GM18868 (cell line): ENCODE measurements at regions not wholly inside any gene's neighbourhood (a gene's known extent, or its start where the extent isn't known, plus 50 kb on each side); places are given as distances from the start of the nearest gene placed in this dataset.
"Not testable (repeated sequence)": the region's sequence is repeated elsewhere in the genome, so short reads cannot be mapped to it uniquely, and the experiment has no call there.

Experiments used
- ATAC-seq: cut with Tn5 transposase; IDR thresholded peaks from one replicate; pipeline ENCODE4 v1.9.1; 2021; ENCODE audit warnings: mild to moderate bottlenecking, moderate library complexity; ENCODE audit not compliant: unreplicated experiment

DNA sequence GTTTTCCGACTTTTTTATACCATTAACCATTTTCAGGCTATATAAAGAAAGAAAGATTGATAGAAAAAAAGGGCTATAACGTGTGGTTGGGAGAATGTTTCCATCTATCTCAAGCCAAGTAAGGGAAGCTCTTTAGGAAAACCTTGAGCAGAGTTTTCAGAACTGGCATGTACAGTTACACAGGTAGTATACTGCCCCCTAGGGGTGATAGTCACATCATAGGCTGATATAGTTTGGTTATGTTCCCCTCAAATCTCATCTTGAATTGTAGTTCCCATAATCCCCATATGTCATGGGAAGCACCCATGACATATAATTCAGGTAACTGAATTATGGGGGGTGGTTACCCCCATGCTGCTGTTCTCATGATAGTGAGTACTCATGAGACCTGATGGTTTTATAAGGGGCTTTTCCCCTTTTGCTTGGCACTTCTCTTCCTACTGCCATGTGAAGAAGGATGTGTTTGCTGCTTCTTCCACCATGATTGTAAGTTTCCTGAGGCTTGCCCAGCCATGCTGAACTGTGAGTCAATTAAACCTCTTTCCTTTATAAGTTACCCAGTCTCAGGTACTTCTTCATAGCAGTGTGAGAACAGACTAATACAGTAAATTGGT, 186.8 kb downstream of the TMA16 start:
- peak; percentile 86 for ATAC-seq

DNA sequence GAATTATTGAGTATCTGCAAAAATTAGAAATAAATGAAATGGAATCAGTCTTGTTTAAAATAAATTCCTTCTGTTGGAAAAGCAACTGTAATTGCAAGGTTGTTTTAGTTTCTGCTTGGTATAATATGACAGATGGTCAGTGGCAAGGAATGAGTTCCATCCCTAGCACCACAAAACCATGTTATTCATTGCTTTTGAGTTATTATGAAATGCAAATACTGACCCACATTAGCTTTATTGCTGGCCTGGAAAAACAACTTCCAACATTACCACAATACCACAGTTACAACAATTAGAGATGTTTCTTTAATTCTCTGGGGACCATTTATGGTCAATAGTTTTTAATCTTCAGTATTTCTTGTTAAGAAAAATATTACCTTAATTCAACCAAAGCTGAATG, 194.4 kb downstream of the TMA16 start:
- no peak for ATAC-seq

DNA sequence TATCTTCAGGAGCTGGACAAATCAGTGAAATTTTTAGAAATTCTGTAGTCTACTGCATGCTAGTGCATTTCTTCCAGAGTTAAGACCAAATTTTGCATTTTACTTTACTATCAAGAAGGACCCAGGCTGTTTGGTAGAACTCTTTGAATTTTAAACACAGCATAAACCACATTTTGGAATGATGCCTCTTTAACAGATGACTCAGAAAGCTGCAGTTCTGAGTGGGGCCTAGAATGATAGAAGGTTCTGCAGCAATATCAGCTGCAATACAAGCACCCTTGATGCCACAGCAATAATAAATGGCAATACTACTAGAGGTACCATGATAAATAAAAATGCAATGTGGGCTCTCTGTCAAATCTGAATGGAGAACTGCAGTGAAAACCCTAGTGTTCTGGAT, 198.7 kb downstream of the TMA16 start:
- ATAC-seq, result no peak

DNA sequence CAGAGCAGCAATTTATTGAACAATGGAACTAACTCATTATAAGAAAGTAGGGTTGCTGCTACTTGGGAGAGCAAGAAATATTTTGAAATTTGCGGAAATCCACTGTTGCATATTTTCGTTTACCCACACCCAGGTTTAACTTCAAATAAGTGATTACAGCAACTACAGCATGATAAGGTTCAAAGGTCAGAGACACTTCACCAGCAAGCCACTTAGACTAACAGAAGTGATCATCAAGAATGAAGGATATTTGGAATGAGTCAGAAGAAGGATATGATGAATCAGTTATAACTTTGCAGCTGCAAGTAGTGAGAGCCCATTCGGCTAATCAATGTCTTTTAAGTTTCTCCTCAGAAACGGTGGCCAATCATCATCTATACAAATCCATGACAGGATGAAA, 199.3 kb downstream of the TMA16 start:
- no peak for ATAC-seq

DNA sequence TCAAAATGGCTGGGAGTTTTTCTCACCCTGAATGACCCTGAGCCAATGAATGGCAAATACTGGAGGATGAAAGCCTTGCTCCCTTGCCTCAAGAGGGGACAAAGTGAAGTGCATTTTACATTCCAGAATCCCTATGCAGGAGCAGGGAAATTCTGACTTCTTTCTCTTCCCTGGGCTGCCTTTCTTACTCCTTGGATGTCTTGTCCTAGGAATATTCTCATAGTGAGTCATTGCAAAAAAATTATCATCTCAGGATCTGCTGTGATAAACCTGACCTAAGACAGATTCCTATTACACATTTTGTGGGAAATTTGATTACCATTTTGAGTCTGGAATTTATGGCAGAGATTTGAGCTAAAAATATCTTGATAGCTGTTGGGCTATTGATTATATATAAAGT, 199.9 kb downstream of the TMA16 start:
- no peak for ATAC-seq

DNA sequence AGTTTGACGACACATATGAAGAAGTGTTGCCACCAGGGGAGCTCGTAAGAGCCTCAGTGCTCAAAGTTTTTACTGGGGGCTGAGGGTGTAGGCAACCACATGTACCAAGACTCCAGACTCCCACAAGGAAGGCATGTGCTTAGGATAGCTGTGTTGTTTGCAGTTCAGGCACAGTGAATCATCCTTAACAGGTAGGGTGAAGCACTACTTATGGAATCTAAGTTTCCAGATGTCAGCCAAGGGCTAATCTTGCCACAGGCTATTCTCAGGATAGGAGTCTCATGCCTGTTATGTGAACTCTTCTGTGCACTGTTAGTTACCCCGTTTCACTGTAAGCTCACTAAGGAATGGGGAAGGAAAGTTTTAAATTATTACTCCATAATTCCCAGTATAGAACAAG, 202.6 kb downstream of the TMA16 start:
- ATAC-seq, result no peak

DNA sequence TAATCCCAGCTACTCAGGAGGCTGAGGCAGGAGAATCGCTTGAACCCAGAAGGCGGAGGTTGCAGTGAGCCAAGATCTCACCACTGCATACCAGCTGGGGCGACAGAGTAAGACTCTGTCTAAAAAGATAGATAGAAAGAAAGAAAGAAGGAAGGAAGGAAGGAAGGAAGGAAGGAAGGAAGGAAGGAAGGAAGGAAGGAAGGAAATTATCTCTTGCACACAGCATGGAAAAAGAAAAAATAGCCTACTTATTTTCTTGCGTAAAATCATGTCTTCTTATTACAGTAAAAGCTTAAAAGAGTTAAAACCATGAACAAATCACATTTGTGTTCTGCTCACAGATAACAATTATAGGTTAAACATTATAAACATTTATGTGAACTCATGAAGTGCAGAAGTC, 205.9 kb downstream of the TMA16 start:
- ATAC-seq, result not testable (repeated sequence)

DNA sequence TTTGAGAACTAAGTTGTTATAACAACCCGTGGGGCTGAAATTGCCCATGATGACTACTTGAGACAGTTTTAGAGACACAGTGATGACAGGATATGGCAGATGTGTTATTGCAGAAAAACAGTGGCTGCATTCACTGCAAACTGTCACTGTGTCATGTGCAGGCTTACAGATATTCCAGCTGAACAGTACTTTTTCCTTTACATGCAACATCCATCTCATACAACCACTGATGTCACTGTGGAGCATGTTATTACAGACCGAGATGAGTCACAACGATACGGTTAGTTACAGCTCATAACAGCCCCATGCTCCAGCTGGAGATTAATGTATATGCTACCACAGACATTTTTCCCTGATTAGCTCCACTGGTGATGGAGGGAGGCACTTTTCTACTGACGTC, 207.4 kb downstream of the TMA16 start:
- peak; percentile 91 for ATAC-seq

DNA sequence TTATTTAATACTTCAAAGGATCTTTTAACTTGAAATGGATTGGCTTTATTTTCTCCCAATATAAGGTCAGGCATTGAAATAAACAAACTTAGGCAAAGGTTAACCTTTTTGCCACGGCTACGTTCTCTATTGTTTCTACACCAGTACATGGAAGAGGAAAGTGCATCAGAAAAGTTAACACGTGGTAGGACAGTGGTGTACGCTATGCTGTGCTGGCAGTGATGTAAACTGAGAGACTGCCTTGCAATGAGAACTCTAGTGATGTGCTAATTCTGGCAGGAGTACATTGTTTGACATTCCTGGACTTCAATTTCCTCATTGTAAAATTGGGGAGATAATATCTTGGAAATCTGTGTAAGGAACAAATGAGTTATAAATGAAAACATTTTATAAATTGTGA, 208.2 kb downstream of the TMA16 start:
- ATAC-seq, result no peak

DNA sequence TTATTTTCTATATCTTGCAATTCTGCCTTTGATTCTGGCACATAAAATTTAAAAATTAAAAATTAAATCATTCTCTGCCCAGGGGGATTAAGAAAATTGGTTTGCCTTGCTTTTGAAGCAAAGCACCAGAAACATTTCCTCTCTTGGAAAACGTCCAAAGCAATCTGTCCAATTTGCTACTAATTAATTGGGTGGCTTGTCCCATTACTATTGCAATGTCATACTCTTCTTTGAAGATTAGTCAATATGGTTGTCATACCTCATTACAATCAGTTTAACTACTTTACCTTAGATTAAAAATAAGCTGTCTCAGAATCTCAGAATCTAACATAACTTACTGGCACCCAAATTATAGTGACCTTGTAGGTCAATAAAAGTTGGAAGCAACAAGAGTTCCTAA, 208.8 kb downstream of the TMA16 start:
- ATAC-seq, result no peak

DNA sequence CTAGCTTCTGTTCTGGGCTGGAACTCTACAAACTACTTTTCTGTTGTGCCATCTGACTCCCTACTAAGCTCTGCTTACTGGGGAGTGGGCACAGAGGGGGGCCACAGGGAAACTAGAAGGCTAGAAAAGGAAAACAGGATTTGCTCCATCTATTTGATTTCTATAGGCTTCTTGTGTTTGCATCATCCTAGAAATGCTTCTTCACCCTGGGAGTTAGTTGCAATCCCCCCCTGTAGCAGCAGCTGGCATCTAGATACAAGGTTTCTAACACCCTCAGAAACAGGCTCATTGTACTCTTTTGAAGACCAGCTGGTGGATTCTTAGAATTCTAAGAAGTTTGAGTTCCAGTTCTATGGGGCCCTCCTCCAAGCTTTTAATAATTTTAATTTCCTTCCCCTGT, 213.4 kb downstream of the TMA16 start:
- no peak for ATAC-seq

DNA sequence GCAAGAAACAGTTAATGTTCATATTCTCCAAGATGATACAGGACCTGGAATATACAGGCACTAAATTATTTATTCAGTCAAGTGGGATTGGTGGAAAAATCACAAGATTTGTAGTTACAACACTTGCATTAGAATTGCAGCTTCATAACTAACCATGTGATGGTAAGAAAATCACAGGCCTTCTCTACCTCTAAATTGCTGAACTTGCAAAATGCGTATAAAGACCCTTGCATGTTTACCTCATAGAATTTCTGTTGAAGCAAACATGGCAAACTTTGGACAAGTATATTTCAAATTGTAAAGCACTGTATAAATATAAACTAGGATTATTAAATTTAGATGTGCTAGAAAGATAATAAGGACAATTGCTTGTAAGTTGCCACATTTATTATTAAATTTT, 215.1 kb downstream of the TMA16 start:
- no peak for ATAC-seq

DNA sequence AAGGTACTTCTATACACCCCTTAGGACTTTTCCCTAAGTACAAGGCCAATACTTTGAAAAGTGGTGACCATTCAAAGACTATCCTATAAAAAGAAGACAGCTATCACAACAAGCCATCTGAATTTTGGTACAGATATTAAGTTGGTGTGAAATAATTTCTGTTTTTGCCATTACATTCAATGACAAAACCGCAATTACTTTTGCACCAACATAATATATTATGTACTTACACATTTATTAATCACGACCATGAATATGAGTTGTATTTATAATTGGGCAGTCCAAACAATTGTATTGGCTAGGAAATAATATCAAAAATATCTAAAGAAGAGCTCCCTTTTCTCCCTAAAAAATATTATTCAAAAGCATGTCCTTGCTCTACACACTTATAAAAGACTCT, 215.7 kb downstream of the TMA16 start:
- no peak for ATAC-seq

DNA sequence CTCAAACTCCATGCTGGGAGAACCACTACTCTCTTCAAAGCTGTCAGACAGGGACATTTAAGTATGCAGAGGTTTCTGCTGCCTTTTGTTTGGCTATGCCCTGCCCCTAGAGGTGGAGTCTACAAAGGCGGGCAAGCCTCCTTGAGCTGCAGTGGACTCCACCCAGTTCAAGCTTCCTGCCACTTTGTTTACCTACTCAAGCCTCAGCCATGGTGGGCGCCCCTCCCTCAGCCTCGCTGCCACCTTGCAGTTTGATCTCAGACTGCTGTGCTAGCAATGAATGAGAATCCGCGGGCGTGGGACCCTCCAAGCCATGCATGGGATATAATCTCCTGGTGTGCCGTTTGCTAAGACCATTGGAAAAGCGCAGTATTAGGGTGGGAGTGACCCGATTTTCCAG, 230.0 kb downstream of the TMA16 start:
- ATAC-seq, result not testable (repeated sequence)

DNA sequence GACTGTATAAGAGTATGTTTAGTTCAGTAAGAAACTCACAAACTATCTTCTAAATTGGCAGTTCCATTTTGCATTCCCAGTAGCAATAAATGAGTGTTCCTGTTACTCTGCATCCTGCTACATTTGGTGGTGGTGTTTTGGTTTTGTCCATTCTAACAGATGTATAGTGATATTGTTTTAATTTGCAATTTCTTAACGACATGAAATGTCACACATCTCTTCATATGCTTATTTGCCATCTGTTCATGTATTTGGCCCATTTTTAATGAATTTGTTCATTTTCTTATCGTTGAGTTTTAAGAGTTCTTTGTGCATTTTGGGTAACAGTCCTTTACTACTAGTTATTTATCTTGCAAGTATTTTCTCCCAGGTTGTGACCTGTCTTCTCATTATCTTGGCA, 232.2 kb downstream of the TMA16 start:
- ATAC-seq, result no peak

DNA sequence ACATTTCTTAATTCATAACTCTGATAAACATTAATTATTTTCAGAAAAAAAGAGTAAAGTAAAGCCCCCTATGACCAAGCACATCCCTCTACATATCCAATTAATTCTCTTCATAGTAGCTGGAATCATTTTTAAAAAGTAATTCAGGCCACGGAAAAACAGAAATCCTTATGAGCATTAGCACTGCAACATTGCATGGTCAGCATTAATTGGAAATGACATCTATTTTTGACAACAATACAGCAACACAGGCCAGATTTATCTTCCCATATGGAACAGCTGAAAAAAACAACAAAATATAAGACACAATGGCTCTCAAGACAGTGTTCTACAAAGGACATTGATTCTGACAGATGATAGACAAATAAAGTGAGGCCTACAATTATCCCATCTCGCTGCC, 236.6 kb downstream of the TMA16 start:
- ATAC-seq, result no peak

DNA sequence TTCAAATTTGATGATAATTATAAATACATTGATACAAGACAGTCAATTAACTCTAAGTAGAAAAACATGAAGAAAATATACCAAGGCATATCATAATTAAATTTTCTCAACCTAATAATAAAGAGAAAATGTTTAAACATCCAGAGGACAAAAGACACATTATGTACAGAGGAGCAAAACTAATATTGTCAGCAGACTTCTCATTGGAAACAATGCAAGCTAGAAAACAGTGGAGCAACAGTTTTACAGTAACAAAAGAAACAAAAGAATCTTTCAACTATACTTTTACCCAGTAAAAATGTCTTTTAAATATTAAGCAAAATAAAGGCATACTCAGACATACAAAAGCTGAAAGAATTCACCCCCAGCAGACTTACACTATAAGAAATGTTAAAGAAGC, 238.0 kb downstream of the TMA16 start:
- ATAC-seq, result no peak

DNA sequence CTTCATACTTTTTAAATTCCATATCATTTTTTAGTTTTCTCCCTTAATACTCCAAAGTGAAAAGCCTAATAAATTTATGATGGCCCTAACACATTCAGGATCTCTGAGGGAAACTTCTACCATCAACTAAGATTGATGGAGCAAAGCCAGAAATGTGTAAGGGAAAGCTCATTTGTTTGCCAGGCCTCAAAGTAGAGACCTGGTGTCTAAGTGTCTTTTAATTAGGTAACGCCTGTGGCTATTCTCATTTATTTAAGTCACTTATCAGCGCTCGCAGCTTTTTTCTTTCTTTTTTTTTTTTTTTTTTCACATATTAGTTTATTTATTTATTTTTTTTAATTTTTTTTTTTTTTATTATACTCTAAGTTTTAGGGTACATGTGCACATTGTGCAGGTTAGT, 242.4 kb downstream of the TMA16 start:
- no peak for ATAC-seq

DNA sequence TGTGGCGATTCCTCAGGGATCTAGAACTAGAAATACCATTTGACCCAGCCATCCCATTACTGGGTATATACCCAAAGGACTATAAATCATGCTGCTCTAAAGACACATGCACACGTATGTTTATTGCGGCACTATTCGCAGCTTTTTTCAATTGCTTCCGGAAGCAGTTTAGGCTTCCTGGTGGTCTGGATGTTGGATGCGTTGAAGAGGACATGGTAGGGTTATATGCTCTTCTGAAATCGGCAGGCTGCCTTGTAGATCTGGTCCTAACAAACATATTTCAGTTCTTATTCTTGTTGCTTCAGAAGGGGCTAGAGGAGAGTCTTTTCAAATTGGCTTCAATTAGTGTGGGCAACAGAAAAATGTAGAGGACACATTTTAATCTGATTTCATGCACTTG, 243.4 kb downstream of the TMA16 start:
- ATAC-seq, result not testable (repeated sequence)

DNA sequence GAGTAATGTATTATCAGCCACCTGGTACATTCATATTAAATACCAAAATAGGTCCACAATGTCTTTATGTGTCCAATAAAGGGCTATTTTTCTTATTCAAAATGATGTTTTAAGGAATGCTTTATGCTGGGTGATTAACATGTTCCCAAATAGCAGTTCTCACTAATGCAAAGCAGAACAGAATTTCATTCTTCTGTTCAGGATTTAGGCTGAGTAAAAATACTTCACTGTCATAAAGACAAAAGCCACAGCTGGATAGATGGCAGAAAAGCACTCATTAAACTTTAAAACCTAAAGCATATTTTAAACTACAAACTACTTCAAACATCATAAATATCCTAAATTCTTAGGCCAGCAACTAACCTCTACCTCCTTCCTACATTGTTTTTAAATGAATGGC, 244.0 kb downstream of the TMA16 start:
- ATAC-seq, result no peak

DNA sequence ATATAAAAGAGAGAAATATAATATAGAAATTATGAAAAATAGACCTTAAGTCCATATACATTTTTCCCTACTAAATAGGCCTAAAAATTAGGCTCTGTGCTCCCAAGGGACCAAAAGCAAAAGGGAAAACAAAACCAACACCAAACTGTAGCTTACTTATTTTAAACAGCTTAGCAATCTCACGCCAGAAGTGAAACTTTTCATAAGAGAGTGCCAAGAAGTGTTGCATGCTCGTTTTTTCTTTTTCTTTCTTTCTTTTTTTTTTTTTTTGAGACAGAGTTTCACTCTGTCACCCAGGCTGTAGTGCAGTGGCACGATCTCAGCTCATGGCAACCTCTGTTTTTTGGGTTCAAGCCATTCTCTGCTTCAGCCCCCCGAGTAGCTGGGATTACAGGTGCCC, 250.4 kb downstream of the TMA16 start:
- peak; percentile 93 for ATAC-seq

DNA sequence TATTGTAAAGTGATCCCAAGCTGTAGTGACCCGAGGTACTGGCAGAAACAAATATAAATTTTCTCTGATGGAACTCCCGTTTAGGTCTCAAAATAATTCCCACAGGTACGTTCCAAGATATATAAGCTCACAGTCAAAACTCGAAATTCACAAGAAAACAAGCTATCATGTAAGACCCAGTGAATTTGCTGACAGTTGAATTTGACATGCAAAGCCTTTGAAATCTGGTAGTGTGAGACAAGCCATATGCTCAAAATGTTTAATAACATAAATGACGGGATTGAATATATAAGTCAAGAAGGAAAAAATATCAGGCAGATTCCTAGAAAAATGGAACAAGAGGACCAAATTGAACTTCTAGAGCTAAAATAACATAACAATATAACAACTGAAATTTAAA, 252.8 kb downstream of the TMA16 start:
- ATAC-seq, result no peak

DNA sequence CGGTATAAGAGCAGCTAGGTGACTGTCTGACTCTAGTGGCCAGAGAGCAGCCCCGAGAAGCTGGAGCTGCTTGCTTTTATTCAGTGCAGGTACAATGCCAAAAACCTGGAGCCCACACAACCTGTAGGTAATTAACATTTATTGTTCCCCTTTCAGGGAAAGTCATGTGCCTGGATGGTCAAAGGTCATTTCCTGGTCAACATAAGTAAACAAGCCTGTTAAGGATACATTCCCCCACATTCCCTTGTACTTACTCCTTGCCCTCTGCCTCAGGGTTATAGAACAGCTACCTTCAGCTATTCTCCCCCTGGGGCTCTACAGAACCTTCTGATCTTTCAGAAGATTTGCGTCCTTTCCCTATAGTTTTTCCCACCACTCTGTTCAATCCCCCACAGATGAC, 253.4 kb downstream of the TMA16 start:
- ATAC-seq, result no peak

DNA sequence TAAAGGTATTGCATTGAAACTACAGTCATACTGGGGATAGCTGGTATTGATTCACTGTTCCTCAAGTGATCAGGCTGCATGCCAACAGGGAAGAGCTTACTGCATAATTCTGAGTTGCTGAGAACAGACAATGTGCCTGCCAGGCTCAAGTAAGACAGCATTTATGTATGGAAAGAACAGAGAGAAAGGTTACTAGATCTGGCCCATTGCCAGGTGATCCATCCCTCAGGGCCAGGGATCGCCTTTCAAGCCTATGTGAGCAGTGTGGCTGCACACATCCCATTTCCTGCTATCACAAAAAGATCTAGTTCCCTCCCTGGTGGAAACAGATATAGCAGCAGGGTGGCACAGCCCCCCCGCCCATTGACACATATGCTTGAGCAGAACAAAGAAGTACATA, 254.0 kb downstream of the TMA16 start:
- ATAC-seq, result no peak
